Left colon (tissue), 2 donors: ENCODE measurements at regions not wholly inside any gene's neighbourhood (a gene's known extent, or its start where the extent isn't known, plus 50 kb on each side); places are given as distances from the start of the nearest gene placed in this dataset.

Source experiments
- ATAC-seq: fragments of 200-7000 bp; cut with Tn5 transposase; one replicate; pipeline ENCODE4 v1.9.1; 2020; ENCODE audit warnings: mild to moderate bottlenecking, moderate library complexity
- DNase-seq, 2 donors: peaks; one replicate each; pipeline ENCODE4 v3.0.0-alpha.2; 2020
- intact Hi-C, 2 donors: fragments of 100-400 bp; cut with DNase I in 1 of 2; cut with micrococcal nuclease in 1 of 2; formaldehyde crosslinking; loops; one replicate each; pipeline versions ENCODE4 v1.11.2 to v1.14.0; 2022; cut with DNase I, micrococcal nuclease
- donor health status: DM: no; HTN: no; CAD: no.
- donor health status: DM: yes; HTN: yes; CAD: no.

GRCh38 chrX:39931529-39932282 lies 166.1 kb downstream of the BCOR start:
- no peak for ATAC-seq
- DNase-seq: no peak
- intact Hi-C loops: no loop called here

GRCh38 chrX:39935411-39936064 lies 162.2 kb downstream of the BCOR start:
- intact Hi-C loops: no loop called here
- ATAC-seq: no peak
- no peak for DNase-seq

- peak; percentile 29 for ATAC-seq
- intact Hi-C loops: no loop called here
Measured at GRCh38 chrX:39936886-39937770, 160.6 kb downstream of the BCOR start.

GRCh38 chrX:39938466-39938865 lies 159.3 kb downstream of the BCOR start:
- intact Hi-C loops: no loop called here
- no peak for ATAC-seq
- no peak for DNase-seq

More at GRCh38 chrX:39936886-39937770, 160.6 kb downstream of the BCOR start:
- DNase-seq: no peak

GRCh38 chrX:39939678-39940077 lies 158.1 kb downstream of the BCOR start:
- intact Hi-C loops: no loop called here
- no peak for ATAC-seq
- DNase-seq: no peak

- intact Hi-C loops: no loop called here
- ATAC-seq: no peak
- no peak for DNase-seq
Measured at GRCh38 chrX:39941332-39941920, 156.3 kb downstream of the BCOR start.

GRCh38 chrX:39944416-39944815 lies 153.3 kb downstream of the BCOR start:
- intact Hi-C loops: no loop called here

GRCh38 chrX:39945709-39946108 lies 152.0 kb downstream of the BCOR start:
- intact Hi-C loops: no loop called here
- ATAC-seq: no peak
- DNase-seq: no peak

More at GRCh38 chrX:39944416-39944815, 153.3 kb downstream of the BCOR start:
- ATAC-seq (no peak), DNase-seq (no peak)

- DNase-seq (no peak), ATAC-seq (no peak)
- intact Hi-C loops: no loop called here
Measured at GRCh38 chrX:39946822-39947221, 150.9 kb downstream of the BCOR start.

- no peak for DNase-seq
- intact Hi-C loops: no loop called here
- ATAC-seq: no peak
Measured at GRCh38 chrX:39948582-39948981, 149.2 kb downstream of the BCOR start.

GRCh38 chrX:39950018-39950688 lies 147.6 kb downstream of the BCOR start:
- ATAC-seq (no peak), DNase-seq (no peak)
- intact Hi-C loops: no loop called here

- intact Hi-C loops: no loop called here
- DNase-seq: no peak
Measured at GRCh38 chrX:39952989-39953388, 144.8 kb downstream of the BCOR start.

GRCh38 chrX:39953879-39954278 lies 143.9 kb downstream of the BCOR start:
- peak; percentile 94 for ATAC-seq
- intact Hi-C loops: no loop called here
- peak; percentile 89 to 92 for DNase-seq

More at GRCh38 chrX:39952989-39953388, 144.8 kb downstream of the BCOR start:
- ATAC-seq: peak; percentile 50

- no peak for DNase-seq
- intact Hi-C loops: no loop called here
- no peak for ATAC-seq
Measured at GRCh38 chrX:39954851-39955250, 142.9 kb downstream of the BCOR start.

GRCh38 chrX:39955625-39956024 lies 142.1 kb downstream of the BCOR start:
- ATAC-seq: no peak

GRCh38 chrX:39956803-39957394 lies 140.9 kb downstream of the BCOR start:
- intact Hi-C loops: no loop called here
- ATAC-seq: no peak
- DNase-seq: no peak

More at GRCh38 chrX:39955625-39956024, 142.1 kb downstream of the BCOR start:
- intact Hi-C loops: no loop called here
- no peak for DNase-seq

- intact Hi-C loops: no loop called here
- ATAC-seq: peak; percentile 55
- no peak for DNase-seq
Measured at GRCh38 chrX:39957816-39958566, 139.8 kb downstream of the BCOR start.

GRCh38 chrX:39958850-39959249 lies 138.9 kb downstream of the BCOR start:
- DNase-seq (no peak), ATAC-seq (no peak)
- intact Hi-C loops: no loop called here
